GM19351 (cell line): ENCODE measurements at regions not wholly inside any gene's neighbourhood (a gene's known extent, or its start where the extent isn't known, plus 50 kb on each side); places are given as distances from the start of the nearest gene placed in this dataset.
"Not testable (repeated sequence)": the region's sequence is repeated elsewhere in the genome, so short reads cannot be mapped to it uniquely, and the experiment has no call there.

Source experiments
- ATAC-seq: cut with Tn5 transposase; IDR thresholded peaks from one replicate; pipeline ENCODE4 v1.9.1; 2021; ENCODE audit warnings: mild to moderate bottlenecking, moderate library complexity; ENCODE audit not compliant: unreplicated experiment

- ATAC-seq = no peak
These were observed 233.0 kb downstream of the PTN start for GRCh38 chr7:137110535-137110934.

DNA sequence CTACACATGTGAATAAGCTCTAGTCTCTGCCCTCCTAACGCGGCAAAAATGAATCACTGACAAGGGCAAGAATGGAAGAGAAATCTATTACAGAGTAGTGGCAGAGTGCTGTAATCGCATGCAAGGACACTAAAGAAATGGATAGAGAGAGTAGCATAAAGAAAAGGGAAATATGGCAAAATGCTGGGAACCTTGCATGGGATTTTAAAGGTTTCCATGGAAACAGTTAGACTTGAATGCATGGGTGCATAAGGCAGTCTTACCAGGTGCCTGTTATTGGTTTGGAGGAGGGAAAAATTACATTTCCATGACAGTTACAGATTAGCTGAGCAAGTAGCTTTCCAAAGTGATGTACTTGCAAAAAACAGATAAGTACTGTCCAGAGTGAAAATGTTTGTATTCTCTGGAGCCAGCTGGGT, 233.4 kb downstream of the PTN start:
- ATAC-seq = no peak

GRCh38 chr7:137107802-137108201, 235.7 kb downstream of the PTN start:
- ATAC-seq = not testable (repeated sequence)

DNA sequence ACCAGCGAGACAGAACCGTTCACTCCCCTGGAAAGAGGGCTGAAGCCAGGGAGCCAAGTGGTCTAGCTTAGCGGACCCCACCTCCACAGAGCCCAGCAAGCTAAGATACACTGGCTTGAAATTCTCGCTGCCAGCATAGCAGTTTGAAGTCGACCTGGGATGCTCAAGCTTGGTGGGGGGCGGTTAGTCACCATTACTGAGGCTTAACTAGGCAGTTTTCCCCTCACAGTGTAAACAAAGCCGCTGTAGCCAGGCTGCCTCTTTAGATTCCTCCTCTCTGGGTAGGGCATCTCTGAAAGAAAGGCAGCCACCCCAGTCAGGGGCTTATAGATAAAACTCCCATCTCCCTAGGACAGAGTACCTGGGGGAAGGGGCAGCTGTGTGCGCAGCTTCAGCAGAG, 235.1 kb downstream of the CHRM2 start:
- not testable (repeated sequence) for ATAC-seq

- no peak for ATAC-seq
These were observed 228.7 kb downstream of the CHRM2 start for GRCh38 chr7:137097111-137097510.

- no peak for ATAC-seq
These were observed 228.2 kb downstream of the CHRM2 start for GRCh38 chr7:137096607-137097006.

GRCh38 chr7:137093198-137093597, 224.7 kb downstream of the CHRM2 start:
- ATAC-seq = no peak

DNA sequence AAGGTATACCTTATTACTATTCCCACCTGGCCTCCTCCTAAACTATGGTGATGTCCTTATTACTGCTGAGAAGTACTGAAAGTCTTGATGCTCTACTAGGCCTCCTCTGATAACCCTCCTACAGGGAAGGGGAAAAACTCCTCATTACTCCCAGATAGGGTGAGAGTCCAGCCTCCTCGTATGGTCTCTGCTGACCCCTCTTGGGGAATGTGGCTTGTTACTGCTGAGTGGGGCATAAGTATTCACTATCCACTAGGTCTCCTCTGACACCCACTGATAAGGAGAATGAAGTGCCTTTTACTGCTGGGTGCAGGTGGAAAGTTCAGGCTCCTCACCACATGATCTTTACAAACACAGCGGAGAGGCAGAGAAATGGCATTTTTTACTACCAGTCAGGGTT, 222.9 kb downstream of the CHRM2 start:
- no peak for ATAC-seq

DNA sequence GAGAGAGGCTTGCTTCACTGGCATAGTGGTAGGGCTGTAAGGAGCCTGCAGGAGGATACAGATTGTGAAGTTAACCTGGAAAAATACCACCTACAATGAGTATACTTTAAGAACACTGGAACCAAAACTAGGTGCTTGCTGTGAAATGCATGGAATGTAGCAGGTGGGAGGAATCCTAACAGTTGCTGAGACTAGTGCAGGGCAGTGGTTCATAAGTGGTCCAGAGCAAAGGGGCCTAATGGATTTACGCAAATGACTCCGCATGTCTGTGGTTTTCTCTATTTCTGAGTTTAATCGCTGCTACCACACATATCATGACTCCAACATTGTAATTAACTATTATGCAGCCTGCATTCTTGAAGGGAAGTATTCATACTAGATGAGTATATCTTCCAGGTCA, 218.4 kb downstream of the CHRM2 start:
- ATAC-seq = no peak

DNA sequence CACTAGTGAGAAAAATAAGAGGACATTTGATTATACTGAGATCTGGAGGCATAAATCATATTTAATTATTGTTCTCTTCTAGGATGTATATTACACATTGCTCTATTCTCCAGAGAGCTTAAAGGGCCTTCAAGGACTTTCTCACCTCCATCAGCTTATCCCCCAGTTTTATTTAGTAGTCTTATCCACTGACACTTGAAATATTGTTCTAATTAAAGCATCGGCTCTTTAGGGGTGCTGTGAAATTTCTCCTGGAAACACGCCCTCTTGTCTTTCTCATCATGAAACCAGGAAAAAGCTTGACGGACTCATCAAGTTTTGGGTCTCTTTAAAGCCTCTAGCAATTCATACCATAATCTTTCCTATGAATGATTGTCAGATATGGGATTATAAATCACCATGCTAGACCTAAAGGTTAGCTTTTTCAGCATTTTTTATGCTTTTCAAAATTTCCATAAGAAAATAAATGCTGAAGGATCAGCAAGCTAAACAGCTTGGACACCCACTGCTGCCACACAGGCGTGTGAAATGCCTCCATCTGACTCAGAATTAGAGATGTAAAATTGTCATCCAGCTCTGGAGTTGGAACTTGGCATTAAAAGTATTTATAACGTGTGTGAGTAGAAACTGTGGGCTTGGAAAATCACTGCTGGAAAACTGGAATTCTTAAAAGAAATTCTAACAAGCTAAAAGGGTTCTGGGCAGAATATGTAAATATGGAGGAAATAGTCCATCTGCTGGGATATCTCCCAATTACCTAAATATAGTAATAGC, 216.3 kb downstream of the CHRM2 start:
- ATAC-seq = no peak

- no peak for ATAC-seq
These were observed 213.9 kb downstream of the CHRM2 start for GRCh38 chr7:137082391-137082790.

DNA sequence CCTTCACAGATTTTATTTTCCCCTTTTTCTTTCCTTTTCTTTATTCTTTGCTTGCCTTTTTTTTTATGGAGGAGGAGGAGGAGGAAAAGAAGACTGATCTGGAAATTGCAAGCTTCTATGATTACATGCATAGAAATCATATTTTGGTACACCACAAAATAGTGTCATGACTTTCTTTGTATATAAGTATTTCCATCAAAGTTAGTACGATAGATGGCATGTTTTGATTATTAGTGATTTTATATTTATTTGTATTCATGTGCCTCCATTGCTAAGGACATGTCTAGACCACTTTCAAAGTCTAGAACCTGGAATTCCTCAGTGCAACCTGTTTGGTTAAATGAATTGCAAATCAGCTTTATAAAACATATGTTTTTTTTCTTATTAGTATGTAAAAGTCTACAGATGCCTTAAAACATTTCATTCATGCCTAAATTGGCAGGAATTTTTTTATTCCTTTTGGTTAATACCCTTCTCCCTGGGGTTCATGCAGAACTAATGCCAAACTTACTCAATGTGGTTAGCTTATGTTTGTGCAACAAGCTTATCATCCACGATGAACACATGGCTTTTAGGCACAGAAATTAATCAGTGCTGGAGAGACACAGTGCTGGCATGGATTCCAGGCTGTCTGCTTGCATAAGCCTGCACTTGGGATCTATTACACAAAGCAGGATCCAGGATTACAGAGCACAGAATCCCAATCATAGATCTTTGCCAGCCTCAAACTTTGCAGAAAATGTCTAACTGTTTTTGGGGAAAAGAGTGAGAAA, 213.1 kb downstream of the CHRM2 start:
- ATAC-seq = no peak

GRCh38 chr7:137080516-137081203, 212.2 kb downstream of the CHRM2 start:
- no peak for ATAC-seq

GRCh38 chr7:137078781-137079180, 210.3 kb downstream of the CHRM2 start:
- ATAC-seq = no peak

DNA sequence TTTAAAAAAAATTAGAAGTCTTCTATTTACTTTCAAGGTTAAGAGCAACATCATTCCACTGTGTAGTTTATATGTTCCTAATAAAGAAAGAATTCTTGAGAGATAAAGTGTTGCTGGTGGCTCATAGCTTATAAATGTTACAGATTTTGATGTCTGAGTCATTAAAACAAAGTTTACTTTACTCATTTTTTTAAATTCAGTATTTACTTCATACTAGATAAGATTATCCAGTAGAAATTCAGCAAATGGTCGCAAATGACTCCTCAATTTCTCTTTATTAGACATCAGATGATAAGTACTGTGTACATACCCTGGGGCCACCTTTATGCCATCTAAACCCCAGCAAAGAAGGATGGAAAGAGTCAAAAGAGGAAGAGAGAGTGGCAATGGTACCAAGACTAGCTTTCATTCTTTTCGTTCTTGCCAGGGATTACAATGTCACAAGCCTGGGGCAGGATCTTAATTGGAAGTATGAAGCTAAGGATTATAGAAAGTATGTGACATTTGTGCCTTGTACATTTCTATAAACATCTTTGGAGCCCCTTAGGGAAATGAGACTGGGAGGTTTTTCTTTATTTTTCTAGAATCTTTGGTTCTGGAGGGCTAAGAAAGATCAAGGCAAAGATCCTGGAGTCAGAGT, 206.1 kb downstream of the CHRM2 start:
- ATAC-seq = no peak

GRCh38 chr7:137073571-137074325, 205.3 kb downstream of the CHRM2 start:
- ATAC-seq = no peak
